Pancreas (tissue), 10 donors: ENCODE measurements at regions not wholly inside any gene's neighbourhood (a gene's known extent, or its start where the extent isn't known, plus 50 kb on each side); places are given as distances from the start of the nearest gene placed in this dataset.

ENCODE experiments used
- ATAC-seq, 4 donors: fragments of 200-7000 bp; cut with Tn5 transposase; one replicate each; pipeline versions ENCODE4 v1.8.0 to v1.9.1; 2020; ENCODE audit warnings: mild to moderate bottlenecking in 4 of 4, moderate library complexity in 4 of 4
- DNase-seq, 6 donors: peaks; one replicate each; pipeline ENCODE4 v3.0.0-alpha.2; 2020
- FAIRE-seq: peaks from 2 replicates; lab custom pipeline; 2012; peaks lifted over from hg19 to GRCh38; lab: Jason Lieb, UNC
- H3K27ac ChIP-seq, 4 donors: fragments of 200-600 bp; sonication (generic); 1 replicate in 3 of 4; 2 replicates in 1 of 4; pipeline versions ENCODE4 v1.5.0 to v1.8.0; 2020
- H3K27me3 ChIP-seq, 4 donors: fragments of 200-600 bp; one replicate each; pipeline ENCODE4 v1.8.0; 2021
- H3K36me3 ChIP-seq, 3 donors: fragments of 200-600 bp; sonication (generic) in 1 of 3; one replicate each; pipeline versions ENCODE4 v1.5.0 to v1.8.0; 2020 to 2021
- H3K4me1 ChIP-seq, 3 donors: fragments of 200-600 bp; one replicate each; pipeline ENCODE4 v1.8.0; 2021
- H3K4me3 ChIP-seq, 4 donors: fragments of 200-600 bp; sonication (generic) in 2 of 4; one replicate each; pipeline versions ENCODE4 v1.5.0 to v1.8.0; 2020 to 2021
- H3K9me3 ChIP-seq, 4 donors: fragments of 200-600 bp; one replicate each; pipeline ENCODE4 v1.8.0; 2021
- WGBS, 2 donors: extraction: QIAGEN DNeasy Blood & Tissue Kit; methylation state at CpG; one replicate each; pipeline ENCODE4 v1.1.7; 2013; 5-methylcytosine and 5-hydroxymethylcytosine counted together
- intact Hi-C, 3 donors: fragments of 100-400 bp; cut with DNase I; formaldehyde crosslinking; loops; one replicate each; pipeline versions ENCODE4 v1.11.1 to v1.14.2; 2022
- TF ChIP-seq, protein P1 (sequence below), 4 donors: fragments of 200-600 bp; sonication (generic) in 3 of 4; IDR thresholded peaks; one replicate each; pipeline versions ENCODE4 v1.5.0 to v1.8.0; 2021; ENCODE audit warnings: antibody characterized with exemption in 4 of 4
- donor health status: healthy with polysubstance abuse.
- donor health status: DM: no; HTN: no; CAD: no; lungs with moderate emphysema.
- donor health status: DM: no; HTN: no; CAD: no.
- donor health status: control.
- donor health status: control.
- donor health status: Bipolar disorder and iron deficiency.
- donor health status: DM: yes; HTN: yes; CAD: no.
- donor health status: DM: no; HTN: no; CAD: no.
- donor health status: DM: no; HTN: no; CAD: no.
- donor health status: DM: yes; HTN: yes; CAD: no.

DNA sequence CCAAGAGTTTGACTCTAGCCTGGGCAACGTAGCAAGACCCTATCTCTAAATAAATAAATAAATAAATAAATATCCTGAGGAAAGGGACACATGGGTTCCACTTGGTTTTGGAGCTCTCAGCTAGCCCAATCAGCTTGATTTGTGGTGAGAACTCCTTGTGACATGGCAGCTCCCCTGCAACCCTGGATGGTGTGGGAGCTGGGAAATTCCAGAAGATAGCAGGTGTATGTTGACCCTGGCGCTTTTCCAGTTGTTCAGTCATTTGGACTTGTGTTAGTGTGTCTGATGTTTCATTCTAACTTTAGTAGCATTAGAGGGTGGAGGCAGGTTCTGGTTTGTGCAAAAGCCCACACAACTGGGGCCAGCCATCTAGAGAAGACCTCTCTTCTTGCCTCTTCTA is 148.5 kb upstream of the NCAM1 start:
- no peaks in the 10 kb centered on the region for H3K36me3 ChIP-seq
- WGBS, 2 donors = 29 to 38% methylated on average over 2 of the region's 2 CpGs
- H3K9me3 ChIP-seq = no peaks in the 10 kb centered on the region
- H3K27ac ChIP-seq = no peak overlapping the region
- FAIRE-seq = no peak
- ATAC-seq = no peak
- DNase-seq = no peak
- H3K4me1 ChIP-seq = no peaks in the 10 kb centered on the region
- intact Hi-C loops = no loop called here
- no peaks in the 10 kb centered on the region for H3K27me3 ChIP-seq
- TF ChIP-seq, protein P1, sequence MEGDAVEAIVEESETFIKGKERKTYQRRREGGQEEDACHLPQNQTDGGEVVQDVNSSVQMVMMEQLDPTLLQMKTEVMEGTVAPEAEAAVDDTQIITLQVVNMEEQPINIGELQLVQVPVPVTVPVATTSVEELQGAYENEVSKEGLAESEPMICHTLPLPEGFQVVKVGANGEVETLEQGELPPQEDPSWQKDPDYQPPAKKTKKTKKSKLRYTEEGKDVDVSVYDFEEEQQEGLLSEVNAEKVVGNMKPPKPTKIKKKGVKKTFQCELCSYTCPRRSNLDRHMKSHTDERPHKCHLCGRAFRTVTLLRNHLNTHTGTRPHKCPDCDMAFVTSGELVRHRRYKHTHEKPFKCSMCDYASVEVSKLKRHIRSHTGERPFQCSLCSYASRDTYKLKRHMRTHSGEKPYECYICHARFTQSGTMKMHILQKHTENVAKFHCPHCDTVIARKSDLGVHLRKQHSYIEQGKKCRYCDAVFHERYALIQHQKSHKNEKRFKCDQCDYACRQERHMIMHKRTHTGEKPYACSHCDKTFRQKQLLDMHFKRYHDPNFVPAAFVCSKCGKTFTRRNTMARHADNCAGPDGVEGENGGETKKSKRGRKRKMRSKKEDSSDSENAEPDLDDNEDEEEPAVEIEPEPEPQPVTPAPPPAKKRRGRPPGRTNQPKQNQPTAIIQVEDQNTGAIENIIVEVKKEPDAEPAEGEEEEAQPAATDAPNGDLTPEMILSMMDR (IDR thresholded peaks at IDR 0.05) = no peak
- H3K4me3 ChIP-seq = no peak overlapping the region

DNA sequence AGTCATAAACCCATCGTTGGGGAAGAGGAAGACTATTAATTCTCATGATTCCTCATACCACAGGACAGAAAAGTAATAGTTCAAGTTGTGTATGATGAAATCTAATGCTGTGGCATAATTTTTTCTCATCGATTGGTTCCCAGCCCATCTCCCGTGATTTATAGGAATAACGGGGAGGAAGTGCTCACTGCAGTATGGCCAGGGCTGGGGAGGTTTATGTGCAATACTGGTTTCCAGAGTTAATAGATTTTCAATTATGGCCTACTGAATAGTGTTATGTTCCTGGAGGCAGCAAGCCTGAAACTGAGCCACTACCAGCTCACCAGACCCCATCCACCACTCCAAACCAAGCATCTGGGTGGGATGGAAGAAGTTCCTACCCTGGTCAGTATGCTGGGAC is 147.1 kb upstream of the NCAM1 start:
- intact Hi-C loops = no loop called here
- H3K27ac ChIP-seq = no peak overlapping the region
- 72 to 81% methylated on average over 4 of the region's 4 CpGs for WGBS, 2 donors
- ATAC-seq (no peak), DNase-seq (no peak), FAIRE-seq (no peak)
- no peaks in the 10 kb centered on the region for H3K4me1 ChIP-seq
- H3K27me3 ChIP-seq = no peaks in the 10 kb centered on the region
- no peaks in the 10 kb centered on the region for H3K9me3 ChIP-seq
- TF ChIP-seq, protein P1 (IDR thresholded peaks at IDR 0.05) = no peak
- no peaks in the 10 kb centered on the region for H3K36me3 ChIP-seq
- H3K4me3 ChIP-seq = no peak overlapping the region

DNA sequence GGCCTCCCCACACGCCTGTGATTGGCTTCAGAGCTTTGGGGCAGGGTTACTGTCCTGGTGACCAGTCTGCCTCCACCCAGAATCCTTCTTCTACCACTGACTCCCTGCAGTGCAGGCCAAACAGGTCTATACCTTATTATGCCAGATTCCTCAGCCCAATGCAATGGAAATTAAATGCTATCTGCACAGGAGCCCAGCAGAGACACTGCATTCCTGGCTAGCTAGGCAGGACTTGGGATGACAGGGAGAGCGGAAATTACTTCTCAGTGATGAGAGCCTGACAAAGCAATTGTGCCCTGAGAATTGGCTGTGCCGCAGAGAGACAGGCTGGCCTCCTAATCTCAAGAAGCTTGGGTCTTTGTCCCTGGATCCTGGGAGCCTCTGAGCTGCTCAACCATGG is 143.8 kb upstream of the NCAM1 start:
- no peaks in the 10 kb centered on the region for H3K36me3 ChIP-seq
- FAIRE-seq (no peak), ATAC-seq (no peak), DNase-seq (no peak)
- H3K4me3 ChIP-seq = no peak overlapping the region
- no peaks in the 10 kb centered on the region for H3K27me3 ChIP-seq
- TF ChIP-seq, protein P1 (IDR thresholded peaks at IDR 0.05) = no peak
- intact Hi-C loops = no loop called here
- no peaks in the 10 kb centered on the region for H3K4me1 ChIP-seq
- no peaks in the 10 kb centered on the region for H3K9me3 ChIP-seq
- 65 to 77% methylated on average over 3 of the region's 3 CpGs for WGBS, 2 donors
- no peak overlapping the region for H3K27ac ChIP-seq

DNA sequence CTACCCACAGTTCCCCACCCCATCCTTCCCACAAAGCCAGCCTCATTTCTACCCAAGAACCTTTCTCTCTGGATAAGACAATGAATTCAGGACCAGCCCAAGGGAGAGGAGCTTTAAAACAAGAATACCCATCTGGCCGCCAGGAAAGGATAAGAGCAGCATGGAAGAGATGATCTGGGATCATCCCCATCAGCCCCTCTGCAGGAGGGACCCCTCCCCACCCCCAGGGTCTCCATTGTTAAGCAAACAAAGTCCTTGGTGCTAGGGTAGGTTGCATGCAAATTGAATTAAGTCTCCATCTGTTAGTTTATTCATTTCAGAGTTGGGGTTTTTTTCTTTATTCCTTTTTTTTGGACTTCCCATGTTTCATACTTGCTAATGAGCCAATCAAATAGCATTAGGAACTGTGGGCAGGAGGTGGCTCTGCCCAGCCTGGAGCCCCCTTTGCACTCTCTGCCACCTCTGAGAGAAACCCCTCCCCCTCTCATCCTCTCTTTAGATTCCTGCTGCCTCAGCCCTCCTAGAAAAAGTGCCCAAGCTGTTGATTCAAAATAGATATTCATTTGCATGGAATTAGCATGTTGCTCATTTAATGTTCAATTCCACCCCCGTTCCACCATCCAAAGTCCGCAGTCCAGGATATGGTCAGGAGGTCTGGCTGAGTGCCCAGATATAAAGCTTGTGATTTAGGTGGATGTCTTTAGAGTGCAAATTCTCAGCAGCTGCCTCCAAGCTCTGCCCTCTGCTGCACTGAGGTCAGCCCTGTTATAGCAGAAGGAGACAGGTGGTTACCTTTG is 138.5 kb upstream of the NCAM1 start:
- no peak overlapping the region for H3K27ac ChIP-seq
- H3K9me3 ChIP-seq = no peaks in the 10 kb centered on the region
- no peak overlapping the region for H3K4me3 ChIP-seq
- FAIRE-seq (no peak), DNase-seq (no peak), ATAC-seq (no peak)
- no peaks in the 10 kb centered on the region for H3K27me3 ChIP-seq
- intact Hi-C loops = no loop called here
- TF ChIP-seq, protein P1 (IDR thresholded peaks at IDR 0.05) = no peak
- no peaks in the 10 kb centered on the region for H3K4me1 ChIP-seq
- 25 to 34% methylated on average over 3 of the region's 3 CpGs for WGBS, 2 donors
- no peaks in the 10 kb centered on the region for H3K36me3 ChIP-seq

DNA sequence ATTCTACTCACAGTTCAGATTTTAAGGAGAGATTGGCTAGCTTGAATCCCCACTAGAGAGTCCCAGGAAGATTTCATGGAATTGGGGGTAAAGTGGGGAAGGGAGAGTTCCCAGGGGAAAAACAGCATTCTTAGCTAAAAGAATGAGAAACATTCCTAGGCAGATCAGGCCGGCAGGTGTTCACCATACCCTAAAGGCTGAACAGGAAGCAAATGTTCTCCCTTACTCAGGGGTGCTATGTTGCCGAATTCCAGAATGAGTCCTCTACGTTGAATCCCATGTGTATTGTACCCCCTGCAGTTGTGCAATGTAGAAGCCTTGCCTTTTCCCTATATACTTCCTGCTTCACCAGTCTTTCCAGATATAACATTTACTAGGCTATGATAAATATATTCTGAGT is 135.2 kb upstream of the NCAM1 start:
- TF ChIP-seq, protein P1 (IDR thresholded peaks at IDR 0.05) = no peak
- H3K4me3 ChIP-seq = no peak overlapping the region
- ATAC-seq = no peak
- FAIRE-seq = no peak
- H3K36me3 ChIP-seq = no peaks in the 10 kb centered on the region
- 37 to 45% methylated on average over 3 of the region's 3 CpGs for WGBS, 2 donors
- no peak overlapping the region for H3K27ac ChIP-seq
- intact Hi-C loops = no loop called here
- H3K9me3 ChIP-seq = no peaks in the 10 kb centered on the region
- no peaks in the 10 kb centered on the region for H3K27me3 ChIP-seq
- no peak for DNase-seq
- no peaks in the 10 kb centered on the region for H3K4me1 ChIP-seq
